ENCODE measurements at regions not wholly inside any gene's neighbourhood (a gene's known extent, or its start where the extent isn't known, plus 50 kb on each side); places are given as distances from the start of the nearest gene placed in this dataset.

DNA sequence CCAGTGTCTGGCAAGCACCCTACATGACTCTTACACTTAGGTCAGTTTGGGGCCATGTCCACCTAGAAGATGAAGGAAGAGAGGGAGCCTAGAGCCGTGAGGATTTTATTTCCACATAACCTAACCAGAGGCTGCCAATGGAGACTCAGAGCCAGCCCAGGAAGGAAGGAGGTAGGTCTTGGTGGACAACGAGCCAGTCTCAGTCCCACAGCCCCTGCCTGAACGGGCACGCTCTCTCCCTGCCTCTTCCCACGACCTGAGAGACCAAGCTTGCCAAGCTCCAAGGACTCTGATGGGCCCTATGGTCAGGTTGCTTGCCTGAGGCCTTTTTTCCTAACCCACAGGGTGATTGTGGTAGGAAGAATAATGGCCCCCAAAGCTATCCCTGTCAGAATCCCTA, 188.4 kb downstream of the TFCP2L1 start:
- TF ChIP-seq CTCF (IDR thresholded peaks at IDR 0.05 in 2 of 3, conservative IDR thresholded peaks at IDR 0.05 in 1 of 3; ENCODE audit: control insufficient read depth in 2 of 3, extremely low read depth in 1 of 3, insufficient read depth in 1 of 3, low read depth in 3 of 3, low read length in 3 of 3) (no peak), CHD2 (IDR thresholded peaks at IDR 0.05; ENCODE audit: borderline replicate concordance, low read depth, low read length) (no peak)
